H9 (cell line): ENCODE measurements at regions not wholly inside any gene's neighbourhood (a gene's known extent, or its start where the extent isn't known, plus 50 kb on each side); places are given as distances from the start of the nearest gene placed in this dataset.

Experiments
- DNase-seq: peaks from one replicate; pipeline ENCODE4 v3.0.0-alpha.2; 2017
- H2AFZ ChIP-seq: one replicate; pipeline ENCODE4 v1.6.1; 2013; ENCODE audit warnings: mild to moderate bottlenecking, low read length, control low read depth, moderate library complexity
- H2AK5ac ChIP-seq: 2 replicates; pipeline ENCODE4 v1.6.1; 2013; ENCODE audit warnings: low read length, control low read depth, mixed read lengths; ENCODE audit not compliant: insufficient read length
- H2BK120ac ChIP-seq: one replicate; pipeline ENCODE4 v1.6.1; 2013; ENCODE audit warnings: low read depth, mild to moderate bottlenecking, low read length, control low read depth, inconsistent platforms; ENCODE audit not compliant: poor library complexity, severe bottlenecking
- H2BK12ac ChIP-seq: 2 replicates; pipeline ENCODE4 v1.6.1; 2013; ENCODE audit warnings: low read length, control low read depth, mixed read lengths, low read depth; ENCODE audit not compliant: insufficient read length
- H2BK15ac ChIP-seq: 2 replicates; pipeline ENCODE4 v1.6.1; 2013; ENCODE audit warnings: low read depth, low read length, control low read depth
- H2BK20ac ChIP-seq: one replicate; pipeline ENCODE4 v1.6.1; 2013; ENCODE audit warnings: low read depth, mild to moderate bottlenecking, low read length, control low read depth, inconsistent platforms; ENCODE audit not compliant: poor library complexity, severe bottlenecking
- H2BK5ac ChIP-seq: 2 replicates; pipeline ENCODE4 v1.6.1; 2013; ENCODE audit warnings: low read length, control low read depth, mixed read lengths; ENCODE audit not compliant: insufficient read length
- H3K14ac ChIP-seq: 2 replicates; pipeline ENCODE4 v1.6.1; 2013; ENCODE audit warnings: low read length, control low read depth; ENCODE audit not compliant: insufficient read depth
- H3K18ac ChIP-seq: 2 replicates; pipeline ENCODE4 v1.6.1; 2013; ENCODE audit warnings: low read depth, mild to moderate bottlenecking, mixed read lengths, low read length, control low read depth; ENCODE audit not compliant: insufficient read length
- H3K23ac ChIP-seq: 2 replicates; pipeline ENCODE4 v1.6.1; 2013; ENCODE audit warnings: low read length, control low read depth, mixed read lengths, low read depth; ENCODE audit not compliant: insufficient read length
- H3K23me2 ChIP-seq: 2 replicates; pipeline ENCODE4 v1.6.1; 2013; ENCODE audit warnings: low read depth, mild to moderate bottlenecking, mixed read lengths, low read length, control low read depth; ENCODE audit not compliant: insufficient read length, poor library complexity, severe bottlenecking
- H3K27ac ChIP-seq: 2 replicates; pipeline ENCODE4 v1.5.1; 2013; ENCODE audit warnings: low read length, control low read depth, mixed read lengths, low read depth; ENCODE audit not compliant: insufficient read length
- H3K27me3 ChIP-seq: 2 replicates; pipeline ENCODE4 v1.6.1; 2013; ENCODE audit warnings: low read length, control low read depth, inconsistent platforms; ENCODE audit not compliant: insufficient read depth
- H3K4ac ChIP-seq: 2 replicates; pipeline ENCODE4 v1.6.1; 2013; ENCODE audit warnings: low read depth, mild to moderate bottlenecking, control low read depth, inconsistent platforms, low read length, moderate library complexity
- H3K4me1 ChIP-seq: 2 replicates; pipeline ENCODE4 v1.6.1; 2013; ENCODE audit warnings: low read length, control low read depth, inconsistent platforms; ENCODE audit not compliant: insufficient read depth
- H3K4me2 ChIP-seq: 2 replicates; pipeline ENCODE4 v1.6.1; 2013; ENCODE audit warnings: low read length, control low read depth, mixed read lengths; ENCODE audit not compliant: insufficient read length, insufficient read depth
- H3K56ac ChIP-seq: 2 replicates; pipeline ENCODE4 v1.6.1; 2013; ENCODE audit warnings: low read depth, mild to moderate bottlenecking, mixed read lengths, low read length, control low read depth; ENCODE audit not compliant: insufficient read length
- H3K79me1 ChIP-seq: 2 replicates; pipeline ENCODE4 v1.6.1; 2013; ENCODE audit warnings: low read depth, mild to moderate bottlenecking, moderate library complexity, low read length, control low read depth, inconsistent platforms; ENCODE audit not compliant: insufficient read depth, poor library complexity, severe bottlenecking
- H3K79me2 ChIP-seq: 2 replicates; pipeline ENCODE4 v1.6.1; 2013; ENCODE audit warnings: low read length, control low read depth, inconsistent platforms; ENCODE audit not compliant: insufficient read depth
- H3K9ac ChIP-seq: 2 replicates; pipeline ENCODE4 v1.6.1; 2013; ENCODE audit warnings: low read length, control low read depth, mixed read lengths; ENCODE audit not compliant: insufficient read length; ENCODE audit errors: extremely low read depth
- H3K9me3 ChIP-seq: one replicate; pipeline ENCODE4 v1.6.1; 2013; ENCODE audit warnings: low read depth, low read length, inconsistent platforms; ENCODE audit not compliant: control insufficient read depth
- H3T11ph ChIP-seq: one replicate; pipeline ENCODE4 v1.6.1; 2013; ENCODE audit warnings: mild to moderate bottlenecking, low read length, control low read depth, inconsistent platforms
- H4K20me1 ChIP-seq: one replicate; pipeline ENCODE4 v1.6.1; 2013; ENCODE audit not compliant: control insufficient read depth, insufficient read length, insufficient read depth
- H4K5ac ChIP-seq: 2 replicates; pipeline ENCODE4 v1.6.1; 2013; ENCODE audit warnings: low read depth, mild to moderate bottlenecking, mixed read lengths, low read length, control low read depth; ENCODE audit not compliant: insufficient read length
- H4K8ac ChIP-seq: replicated peaks from 2 replicates; pipeline ENCODE4 v1.6.1; 2013; ENCODE audit warnings: low read length, control low read depth, mixed read lengths, low read depth; ENCODE audit not compliant: insufficient read length
- H4K91ac ChIP-seq: 2 replicates; pipeline ENCODE4 v1.6.1; 2013; ENCODE audit warnings: low read depth, mild to moderate bottlenecking, moderate library complexity, mixed read lengths, low read length, control low read depth; ENCODE audit not compliant: insufficient read length
- H3K27ac Mint-ChIP-seq, 3 experiments: 2 replicates in 2 of 3; 3 replicates in 1 of 3; pipeline ENCODE4 v1.8.0; 2020 to 2021; ENCODE audit warnings: mixed read lengths in 3 of 3, mild to moderate bottlenecking in 1 of 3, moderate library complexity in 1 of 3
- H3K27me3 Mint-ChIP-seq: 2 replicates; pipeline ENCODE4 v1.8.0; 2021; ENCODE audit warnings: low read depth, mild to moderate bottlenecking, moderate library complexity, mixed read lengths
- H3K36me3 Mint-ChIP-seq, 3 experiments: 2 replicates in 2 of 3; 3 replicates in 1 of 3; pipeline ENCODE4 v1.8.0; 2020 to 2021; ENCODE audit warnings: low read depth in 3 of 3, mixed read lengths in 3 of 3; ENCODE audit not compliant: insufficient read depth in 1 of 3
- H3K4me1 Mint-ChIP-seq, 2 experiments: 2 replicates each; pipeline ENCODE4 v1.8.0; 2020; ENCODE audit warnings: mixed read lengths in 2 of 2
- H3K4me3 Mint-ChIP-seq, 2 experiments: 2 replicates in 1 of 2; 3 replicates in 1 of 2; pipeline ENCODE4 v1.8.0; 2020 to 2021; ENCODE audit warnings: mild to moderate bottlenecking in 2 of 2, mixed read lengths in 2 of 2, moderate library complexity in 1 of 2
- H3K9me3 Mint-ChIP-seq, 2 experiments: 2 replicates in 1 of 2; 3 replicates in 1 of 2; pipeline ENCODE4 v1.8.0; 2020; ENCODE audit warnings: mild to moderate bottlenecking in 2 of 2, mixed read lengths in 2 of 2, moderate library complexity in 1 of 2
- CTCF ChIP-seq: fragments of 200-600 bp; sonication (generic); conservative IDR thresholded peaks from 3 replicates; pipeline ENCODE4 v1.8.0; 2021; ENCODE audit warnings: antibody characterized with exemption, mild to moderate bottlenecking
- WGBS: extraction: QIAGEN DNeasy Blood & Tissue Kit; methylation state at CpG from one replicate; pipeline ENCODE4 v1.1.7; 2013; ENCODE audit warnings: missing lambda C conversion rate, low lambda C conversion rate, mixed read lengths; ENCODE audit not compliant: insufficient read length; ENCODE audit errors: extremely low coverage; 5-methylcytosine and 5-hydroxymethylcytosine counted together

- WGBS: no CpG with 5 or more reads among the region's 6 CpGs
- no peak overlapping the region for H3K4me2 ChIP-seq
Observed at GRCh38 chr10:114730291-114730690, 72.2 kb upstream of the ABLIM1 start.

More at GRCh38 chr10:114730291-114730690, 72.2 kb upstream of the ABLIM1 start:
- no peak overlapping the region for H2BK20ac ChIP-seq
- no peak overlapping the region for H4K8ac ChIP-seq
- no peak overlapping the region for H4K5ac ChIP-seq
- H3K79me2 ChIP-seq: no peaks in the 10 kb centered on the region
- Mint-ChIP-seq H3K27me3 (no peaks in the 10 kb centered on the region), H3K9me3 (peaks cover 0 to 5% of the 10 kb centered on the region in 2 experiments; a peak in 1 of 5 replicates), H3K4me1 (0 out of 4 replicates have a peak, but pooled peaks cover 0 to 2% of the 10 kb centered on the region in 2 experiments), H3K27ac (no peak overlapping the region), H3K4me3 (no peak overlapping the region; a peak in 1 of 5 replicates), H3K36me3 (no peaks in the 10 kb centered on the region)
- no peak overlapping the region for H2BK5ac ChIP-seq
- H4K20me1 ChIP-seq: no peaks in the 10 kb centered on the region
- H3K27me3 ChIP-seq: no peaks in the 10 kb centered on the region
- DNase-seq: no peak
- H3K18ac ChIP-seq: no peak overlapping the region
- H2BK12ac ChIP-seq: no peak overlapping the region
- H2AFZ ChIP-seq: no peak overlapping the region
- H3K9ac ChIP-seq: no peak overlapping the region
- TF ChIP-seq CTCF: no peak
- H2AK5ac ChIP-seq: no peak overlapping the region
- no peak overlapping the region for H3K4ac ChIP-seq
- no peak overlapping the region for H3T11ph ChIP-seq
- H3K14ac ChIP-seq: no peak overlapping the region
- no peak overlapping the region for H2BK15ac ChIP-seq
- no peaks in the 10 kb centered on the region for H3K9me3 ChIP-seq
- H3K23me2 ChIP-seq: no peaks in the 10 kb centered on the region
- no peak overlapping the region for H2BK120ac ChIP-seq
- H3K56ac ChIP-seq: no peak overlapping the region
- no peak overlapping the region for H4K91ac ChIP-seq
- no peaks in the 10 kb centered on the region for H3K4me1 ChIP-seq
- no peak overlapping the region for H3K27ac ChIP-seq
- no peaks in the 10 kb centered on the region for H3K79me1 ChIP-seq
- H3K23ac ChIP-seq: no peak overlapping the region
